Lower lobe of right lung (tissue), 2 donors: ENCODE measurements at regions not wholly inside any gene's neighbourhood (a gene's known extent, or its start where the extent isn't known, plus 50 kb on each side); places are given as distances from the start of the nearest gene placed in this dataset.
A peak's percentile ranks its signal among the peaks of the same experiment; 100 is the strongest.

Source experiments
- ATAC-seq, 2 donors: fragments of 200-7000 bp; cut with Tn5 transposase; one replicate each; pipeline ENCODE4 v1.9.1; 2020 to 2022; ENCODE audit warnings: mild to moderate bottlenecking in 2 of 2, moderate library complexity in 2 of 2
- DNase-seq: peaks from one replicate; pipeline ENCODE4 v3.0.0-alpha.2; 2020
- H3K27ac ChIP-seq: fragments of 200-600 bp; one replicate; pipeline ENCODE4 v1.8.0; 2022
- H3K27me3 ChIP-seq: fragments of 200-600 bp; one replicate; pipeline ENCODE4 v1.8.0; 2022; ENCODE audit warnings: low read depth
- H3K36me3 ChIP-seq: fragments of 200-600 bp; one replicate; pipeline ENCODE4 v1.8.0; 2022; ENCODE audit warnings: mild to moderate bottlenecking
- H3K4me1 ChIP-seq: fragments of 200-600 bp; one replicate; pipeline ENCODE4 v1.8.0; 2022
- H3K4me3 ChIP-seq: fragments of 200-600 bp; one replicate; pipeline ENCODE4 v1.8.0; 2022; ENCODE audit warnings: mild to moderate bottlenecking
- H3K9me3 ChIP-seq: fragments of 200-600 bp; one replicate; pipeline ENCODE4 v1.8.0; 2022
- intact Hi-C: fragments of 100-400 bp; cut with DNase I; formaldehyde crosslinking; loops from one replicate; pipeline ENCODE4 v1.11.0; 2022
- TF ChIP-seq, protein P1 (sequence below): fragments of 200-600 bp; IDR thresholded peaks from one replicate; pipeline ENCODE4 v1.8.0; 2022; ENCODE audit warnings: antibody characterized with exemption, mild to moderate bottlenecking
- donor health status: DM: no; HTN: yes; CAD: no; lungs with severe emphysema.

DNA sequence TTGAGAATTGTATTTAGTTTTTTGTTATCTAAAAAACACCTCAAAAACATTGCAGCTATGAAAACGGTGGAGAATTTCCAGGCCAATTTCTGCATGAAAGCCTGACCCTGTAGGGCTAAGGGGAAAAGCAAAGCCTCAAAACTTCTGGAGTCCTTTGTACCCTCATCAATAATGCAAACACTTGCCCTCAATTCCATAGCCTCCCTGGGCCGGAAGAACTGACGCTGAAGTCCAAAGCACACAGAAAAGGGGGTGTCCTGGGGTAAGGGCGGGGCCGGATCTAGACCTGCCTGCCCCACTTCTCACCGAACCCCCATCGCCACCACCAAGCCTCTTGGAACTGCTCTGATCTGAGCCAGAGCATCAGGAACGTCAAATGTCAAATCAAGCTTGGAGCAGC, 173.9 kb upstream of the S100G start:
- DNase-seq (no peak), ATAC-seq (no peak)
- intact Hi-C loops: no loop called here
- Histone ChIP-seq H3K36me3 (no peaks in the 10 kb centered on the region), H3K27ac (no peak overlapping the region), H3K9me3 (no peaks in the 10 kb centered on the region), H3K27me3 (no peaks in the 10 kb centered on the region), H3K4me3 (no peak overlapping the region), H3K4me1 (no peaks in the 10 kb centered on the region)
- TF ChIP-seq, protein P1, sequence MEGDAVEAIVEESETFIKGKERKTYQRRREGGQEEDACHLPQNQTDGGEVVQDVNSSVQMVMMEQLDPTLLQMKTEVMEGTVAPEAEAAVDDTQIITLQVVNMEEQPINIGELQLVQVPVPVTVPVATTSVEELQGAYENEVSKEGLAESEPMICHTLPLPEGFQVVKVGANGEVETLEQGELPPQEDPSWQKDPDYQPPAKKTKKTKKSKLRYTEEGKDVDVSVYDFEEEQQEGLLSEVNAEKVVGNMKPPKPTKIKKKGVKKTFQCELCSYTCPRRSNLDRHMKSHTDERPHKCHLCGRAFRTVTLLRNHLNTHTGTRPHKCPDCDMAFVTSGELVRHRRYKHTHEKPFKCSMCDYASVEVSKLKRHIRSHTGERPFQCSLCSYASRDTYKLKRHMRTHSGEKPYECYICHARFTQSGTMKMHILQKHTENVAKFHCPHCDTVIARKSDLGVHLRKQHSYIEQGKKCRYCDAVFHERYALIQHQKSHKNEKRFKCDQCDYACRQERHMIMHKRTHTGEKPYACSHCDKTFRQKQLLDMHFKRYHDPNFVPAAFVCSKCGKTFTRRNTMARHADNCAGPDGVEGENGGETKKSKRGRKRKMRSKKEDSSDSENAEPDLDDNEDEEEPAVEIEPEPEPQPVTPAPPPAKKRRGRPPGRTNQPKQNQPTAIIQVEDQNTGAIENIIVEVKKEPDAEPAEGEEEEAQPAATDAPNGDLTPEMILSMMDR: no peak

DNA sequence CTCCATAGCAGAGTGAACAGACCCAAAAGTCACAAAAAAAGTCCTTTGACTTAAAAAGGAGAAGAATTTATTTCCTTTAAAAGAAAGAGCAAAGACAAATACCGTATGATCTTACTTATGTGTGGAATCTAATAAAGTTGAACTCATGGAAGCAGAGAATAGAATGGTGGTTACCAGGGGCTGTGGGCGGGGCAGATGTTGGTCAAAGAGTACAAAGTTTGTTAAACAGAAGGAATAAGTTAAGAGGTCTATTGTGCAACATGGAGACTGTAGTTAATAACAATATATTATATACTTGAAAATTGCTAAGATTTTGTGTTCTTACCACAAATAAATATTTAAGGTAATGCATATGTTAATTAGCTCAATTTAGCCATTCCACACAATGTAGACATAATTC, 173.3 kb upstream of the S100G start:
- no peaks in the 10 kb centered on the region for H3K9me3 ChIP-seq
- DNase-seq: no peak
- no peaks in the 10 kb centered on the region for H3K27me3 ChIP-seq
- no peaks in the 10 kb centered on the region for H3K4me1 ChIP-seq
- H3K4me3 ChIP-seq: no peak overlapping the region
- no peaks in the 10 kb centered on the region for H3K36me3 ChIP-seq
- intact Hi-C loops: no loop called here
- TF ChIP-seq, protein P1: no peak
- H3K27ac ChIP-seq: no peak overlapping the region
- no peak for ATAC-seq

DNA sequence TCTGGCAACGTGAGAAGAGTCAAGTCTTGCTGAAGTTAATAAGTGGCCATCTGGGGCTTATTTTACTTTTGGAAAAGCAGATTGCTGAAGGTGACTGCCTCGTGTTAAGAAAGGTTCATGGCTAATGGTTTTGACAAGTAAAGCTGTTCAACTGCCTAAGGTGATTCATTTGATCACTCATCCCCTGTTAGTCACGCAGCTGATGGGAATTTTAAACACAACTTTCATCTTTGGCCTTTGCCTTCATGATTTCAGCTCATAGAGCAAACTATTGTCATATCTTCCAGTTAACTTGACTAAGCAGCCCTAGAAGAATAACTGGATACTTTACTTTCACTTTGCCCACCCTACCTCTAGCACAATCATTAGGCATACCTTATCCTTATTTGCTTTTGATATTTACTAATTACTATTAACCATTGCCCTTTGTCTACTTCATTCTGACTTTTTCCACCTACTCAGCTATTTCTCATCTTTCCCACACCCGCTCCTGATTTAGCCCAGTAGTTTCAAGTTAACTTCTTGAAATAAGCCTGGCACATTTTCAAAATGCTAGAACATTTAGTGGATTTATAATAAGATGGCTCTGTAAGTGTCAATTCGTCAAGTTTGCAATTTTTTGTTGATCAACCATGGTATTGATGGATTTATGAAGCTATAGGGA, 170.6 kb upstream of the S100G start:
- Histone ChIP-seq H3K4me1 (no peaks in the 10 kb centered on the region), H3K9me3 (no peaks in the 10 kb centered on the region), H3K27ac (no peak overlapping the region), H3K4me3 (no peak overlapping the region), H3K27me3 (no peaks in the 10 kb centered on the region), H3K36me3 (no peaks in the 10 kb centered on the region)
- DNase-seq: no peak
- no peak for ATAC-seq
- intact Hi-C loops: no loop called here
- TF ChIP-seq, protein P1: no peak

GRCh38 chrX:16480049-16480448, 169.9 kb upstream of the S100G start:
- Histone ChIP-seq H3K27ac (no peak overlapping the region), H3K36me3 (no peaks in the 10 kb centered on the region), H3K4me1 (no peaks in the 10 kb centered on the region), H3K9me3 (no peaks in the 10 kb centered on the region), H3K4me3 (no peak overlapping the region), H3K27me3 (no peaks in the 10 kb centered on the region)
- intact Hi-C loops: no loop called here
- TF ChIP-seq, protein P1: no peak
- DNase-seq (no peak), ATAC-seq (no peak)

- H3K27ac ChIP-seq: no peak overlapping the region
- intact Hi-C loops: no loop called here
- H3K4me3 ChIP-seq: no peak overlapping the region
- H3K9me3 ChIP-seq: no peaks in the 10 kb centered on the region
- peak; percentile 77 to 82 for ATAC-seq
- TF ChIP-seq, protein P1: no peak
- no peaks in the 10 kb centered on the region for H3K27me3 ChIP-seq
- H3K4me1 ChIP-seq: no peaks in the 10 kb centered on the region
- H3K36me3 ChIP-seq: no peaks in the 10 kb centered on the region
- no peak for DNase-seq
Measured at GRCh38 chrX:16484338-16484737, 165.6 kb upstream of the S100G start.
